Neural cell (in vitro differentiated cells): ENCODE measurements at regions not wholly inside any gene's neighbourhood (a gene's known extent, or its start where the extent isn't known, plus 50 kb on each side); places are given as distances from the start of the nearest gene placed in this dataset.

Source experiments
- H2AFZ ChIP-seq: fragments of 200-600, 300-800 bp; sonication (generic), shearing (Covaris generic); 2 replicates; pipeline ENCODE4 v1.6.0; 2014; ENCODE audit warnings: low read depth, mild to moderate bottlenecking, antibody characterized with exemption, low read length, moderate library complexity
- H3F3A ChIP-seq: fragments of 200-600 bp; shearing (Covaris generic); 2 replicates; pipeline ENCODE4 v1.6.1; 2016; ENCODE audit warnings: mild to moderate bottlenecking, moderate library complexity, mixed read lengths, antibody characterized with exemption, low read length; ENCODE audit not compliant: insufficient read depth, poor library complexity, severe bottlenecking
- H3K27ac ChIP-seq: fragments of 200-600, 300-800 bp; sonication (generic), shearing (Covaris generic); 2 replicates; pipeline ENCODE4 v1.5.1; 2014; ENCODE audit warnings: mild to moderate bottlenecking, low read length, moderate library complexity
- H3K27me3 ChIP-seq: fragments of 300-800, 200-600 bp; sonication (generic), shearing (Covaris generic); 2 replicates; pipeline ENCODE4 v1.6.0; 2014; ENCODE audit warnings: mild to moderate bottlenecking, low read depth, low read length, moderate library complexity; ENCODE audit not compliant: insufficient read depth
- H3K36me3 ChIP-seq: fragments of 300-800, 200-600 bp; sonication (generic), shearing (Covaris generic); 2 replicates; pipeline ENCODE4 v1.5.1; 2014; ENCODE audit warnings: mild to moderate bottlenecking, antibody characterized with exemption, low read length, moderate library complexity; ENCODE audit not compliant: insufficient read depth
- H3K4me2 ChIP-seq: fragments of 300-800, 200-600 bp; sonication (generic), shearing (Covaris generic); 2 replicates; pipeline ENCODE4 v1.6.0; 2014; ENCODE audit warnings: mild to moderate bottlenecking, low read length
- H3K4me3 ChIP-seq: fragments of 300-800, 200-600 bp; sonication (generic), shearing (Covaris generic); 2 replicates; pipeline ENCODE4 v1.5.1; 2014; ENCODE audit warnings: mild to moderate bottlenecking, low read length, moderate library complexity
- H3K79me2 ChIP-seq: fragments of 200-600 bp; shearing (Covaris generic); replicated peaks from 2 replicates; pipeline ENCODE4 v1.6.0; 2014; ENCODE audit warnings: mild to moderate bottlenecking, low read length, moderate library complexity; ENCODE audit not compliant: insufficient read depth
- H3K9ac ChIP-seq: fragments of 300-800, 200-600 bp; sonication (generic), shearing (Covaris generic); 2 replicates; pipeline ENCODE4 v1.6.1; 2016; ENCODE audit warnings: mild to moderate bottlenecking, low read length, mixed read lengths
- H3K9me2 ChIP-seq: fragments of 200-600 bp; shearing (Covaris generic); 2 replicates; pipeline ENCODE4 v1.6.1; 2016; ENCODE audit warnings: mild to moderate bottlenecking, low read length, mixed read lengths; ENCODE audit not compliant: insufficient read depth
- H3K9me3 ChIP-seq: fragments of 200-600, 300-800 bp; sonication (generic), shearing (Covaris generic); 2 replicates; pipeline ENCODE4 v1.6.1; 2016; ENCODE audit warnings: mild to moderate bottlenecking, mixed run types, low read length, moderate library complexity, mixed read lengths
- H4K20me1 ChIP-seq: fragments of 200-600 bp; shearing (Covaris generic); 2 replicates; pipeline ENCODE4 v1.6.1; 2016; ENCODE audit warnings: mild to moderate bottlenecking, mixed run types; ENCODE audit not compliant: insufficient read depth
- EP300 ChIP-seq: fragments of 450-650 bp; conservative IDR thresholded peaks from 2 replicates; pipeline ENCODE4 v1.6.1; 2014; ENCODE audit warnings: antibody characterized with exemption, mild to moderate bottlenecking, moderate library complexity; ENCODE audit not compliant: poor library complexity, severe bottlenecking
- EZH2 ChIP-seq: fragments of 200-600, 300-800 bp; shearing (Covaris generic), sonication (generic); IDR thresholded peaks from 2 replicates; pipeline ENCODE4 v1.6.1; 2014; ENCODE audit warnings: antibody characterized with exemption, low read length, borderline replicate concordance, mild to moderate bottlenecking; ENCODE audit not compliant: insufficient read depth, poor library complexity, severe bottlenecking
- MXI1 ChIP-seq: fragments of 450-650 bp; conservative IDR thresholded peaks from 2 replicates; pipeline ENCODE4 v1.6.1; 2014; ENCODE audit warnings: antibody characterized with exemption, mild to moderate bottlenecking; ENCODE audit not compliant: poor library complexity, severe bottlenecking
- POLR2AphosphoS5 ChIP-seq: IDR thresholded peaks from 2 replicates; pipeline ENCODE4 v1.6.1; 2012
- RAD21 ChIP-seq: fragments of 450-650 bp; conservative IDR thresholded peaks from 2 replicates; pipeline ENCODE4 v1.6.1; 2014; ENCODE audit warnings: antibody characterized with exemption, mild to moderate bottlenecking, moderate library complexity
- SMC3 ChIP-seq: fragments of 450-650 bp; conservative IDR thresholded peaks from 2 replicates; pipeline ENCODE4 v1.6.1; 2014; ENCODE audit warnings: antibody characterized with exemption, mild to moderate bottlenecking, moderate library complexity; ENCODE audit not compliant: poor library complexity
- TAF1 ChIP-seq: IDR thresholded peaks from 2 replicates; pipeline ENCODE4 v1.6.1; 2012; ENCODE audit warnings: low read depth
- TF ChIP-seq, protein P1 (sequence below): fragments of 450-650 bp; IDR thresholded peaks from 2 replicates; pipeline ENCODE4 v1.5.1; 2014; ENCODE audit warnings: antibody characterized with exemption, mild to moderate bottlenecking, moderate library complexity; ENCODE audit not compliant: poor library complexity, severe bottlenecking
- TF ChIP-seq, protein P2 (sequence below): IDR thresholded peaks from 2 replicates; pipeline ENCODE4 v1.6.1; 2012; ENCODE audit warnings: borderline replicate concordance

DNA sequence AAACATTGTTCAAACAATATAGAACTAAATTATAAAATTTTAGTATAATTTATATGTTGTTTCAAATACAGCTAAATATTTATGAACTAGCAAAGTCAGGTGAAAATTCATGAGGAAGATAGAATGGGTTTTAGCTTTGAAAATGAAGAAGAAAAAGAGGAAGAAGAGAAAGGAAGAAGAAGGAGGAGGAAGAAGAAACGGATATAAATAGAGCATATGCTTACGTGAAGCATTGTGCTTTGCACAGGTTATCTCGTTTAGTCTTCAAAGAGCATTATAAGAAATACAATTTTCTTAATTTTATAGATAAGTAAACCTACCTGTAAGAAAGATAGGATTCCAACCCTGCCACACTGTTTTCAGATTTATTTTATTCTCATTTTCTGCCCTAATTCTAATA, 620.6 kb upstream of the DAB2 start:
- Histone ChIP-seq H3K27me3 (no peaks in the 10 kb centered on the region), H3K9me3 (no peaks in the 10 kb centered on the region), H3K27ac (no peak overlapping the region), H3K36me3 (no peaks in the 10 kb centered on the region), H3F3A (no peaks in the 10 kb centered on the region), H4K20me1 (no peaks in the 10 kb centered on the region), H3K4me3 (no peak overlapping the region), H3K79me2 (no peaks in the 10 kb centered on the region), H3K9me2 (no peaks in the 10 kb centered on the region), H3K4me2 (no peak overlapping the region), H3K9ac (no peak overlapping the region), H2AFZ (no peak overlapping the region)
- TF ChIP-seq RAD21 (no peak), EP300 (no peak), MXI1 (no peak), POLR2AphosphoS5 (no peak), EZH2 (no peak), TAF1 (no peak), SMC3 (no peak)
- TF ChIP-seq, protein P1, sequence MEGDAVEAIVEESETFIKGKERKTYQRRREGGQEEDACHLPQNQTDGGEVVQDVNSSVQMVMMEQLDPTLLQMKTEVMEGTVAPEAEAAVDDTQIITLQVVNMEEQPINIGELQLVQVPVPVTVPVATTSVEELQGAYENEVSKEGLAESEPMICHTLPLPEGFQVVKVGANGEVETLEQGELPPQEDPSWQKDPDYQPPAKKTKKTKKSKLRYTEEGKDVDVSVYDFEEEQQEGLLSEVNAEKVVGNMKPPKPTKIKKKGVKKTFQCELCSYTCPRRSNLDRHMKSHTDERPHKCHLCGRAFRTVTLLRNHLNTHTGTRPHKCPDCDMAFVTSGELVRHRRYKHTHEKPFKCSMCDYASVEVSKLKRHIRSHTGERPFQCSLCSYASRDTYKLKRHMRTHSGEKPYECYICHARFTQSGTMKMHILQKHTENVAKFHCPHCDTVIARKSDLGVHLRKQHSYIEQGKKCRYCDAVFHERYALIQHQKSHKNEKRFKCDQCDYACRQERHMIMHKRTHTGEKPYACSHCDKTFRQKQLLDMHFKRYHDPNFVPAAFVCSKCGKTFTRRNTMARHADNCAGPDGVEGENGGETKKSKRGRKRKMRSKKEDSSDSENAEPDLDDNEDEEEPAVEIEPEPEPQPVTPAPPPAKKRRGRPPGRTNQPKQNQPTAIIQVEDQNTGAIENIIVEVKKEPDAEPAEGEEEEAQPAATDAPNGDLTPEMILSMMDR = no peak
- TF ChIP-seq, protein P2, sequence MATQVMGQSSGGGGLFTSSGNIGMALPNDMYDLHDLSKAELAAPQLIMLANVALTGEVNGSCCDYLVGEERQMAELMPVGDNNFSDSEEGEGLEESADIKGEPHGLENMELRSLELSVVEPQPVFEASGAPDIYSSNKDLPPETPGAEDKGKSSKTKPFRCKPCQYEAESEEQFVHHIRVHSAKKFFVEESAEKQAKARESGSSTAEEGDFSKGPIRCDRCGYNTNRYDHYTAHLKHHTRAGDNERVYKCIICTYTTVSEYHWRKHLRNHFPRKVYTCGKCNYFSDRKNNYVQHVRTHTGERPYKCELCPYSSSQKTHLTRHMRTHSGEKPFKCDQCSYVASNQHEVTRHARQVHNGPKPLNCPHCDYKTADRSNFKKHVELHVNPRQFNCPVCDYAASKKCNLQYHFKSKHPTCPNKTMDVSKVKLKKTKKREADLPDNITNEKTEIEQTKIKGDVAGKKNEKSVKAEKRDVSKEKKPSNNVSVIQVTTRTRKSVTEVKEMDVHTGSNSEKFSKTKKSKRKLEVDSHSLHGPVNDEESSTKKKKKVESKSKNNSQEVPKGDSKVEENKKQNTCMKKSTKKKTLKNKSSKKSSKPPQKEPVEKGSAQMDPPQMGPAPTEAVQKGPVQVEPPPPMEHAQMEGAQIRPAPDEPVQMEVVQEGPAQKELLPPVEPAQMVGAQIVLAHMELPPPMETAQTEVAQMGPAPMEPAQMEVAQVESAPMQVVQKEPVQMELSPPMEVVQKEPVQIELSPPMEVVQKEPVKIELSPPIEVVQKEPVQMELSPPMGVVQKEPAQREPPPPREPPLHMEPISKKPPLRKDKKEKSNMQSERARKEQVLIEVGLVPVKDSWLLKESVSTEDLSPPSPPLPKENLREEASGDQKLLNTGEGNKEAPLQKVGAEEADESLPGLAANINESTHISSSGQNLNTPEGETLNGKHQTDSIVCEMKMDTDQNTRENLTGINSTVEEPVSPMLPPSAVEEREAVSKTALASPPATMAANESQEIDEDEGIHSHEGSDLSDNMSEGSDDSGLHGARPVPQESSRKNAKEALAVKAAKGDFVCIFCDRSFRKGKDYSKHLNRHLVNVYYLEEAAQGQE = no peak

DNA sequence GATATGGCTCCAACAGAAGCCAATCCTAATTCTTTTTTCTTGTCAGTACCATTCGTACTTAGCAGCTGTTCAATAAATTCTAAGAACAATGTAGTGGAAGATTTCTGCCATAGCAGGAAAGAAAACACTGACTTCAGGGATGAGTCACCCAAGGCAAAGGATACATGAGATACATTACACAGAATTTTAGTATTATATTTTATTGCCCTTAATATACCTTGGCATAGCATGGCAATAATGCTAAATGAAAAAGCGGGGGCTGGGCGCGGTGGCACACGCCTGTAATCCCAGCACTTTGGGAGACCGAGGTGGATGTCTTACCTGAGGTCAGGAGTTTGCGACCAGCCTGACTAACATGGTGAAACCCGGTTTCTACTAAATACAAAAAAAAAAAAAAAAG, 619.1 kb upstream of the DAB2 start:
- H3K4me3 ChIP-seq = no peak overlapping the region
- H3K27me3 ChIP-seq = no peaks in the 10 kb centered on the region
- H3K9ac ChIP-seq = no peak overlapping the region
- no peaks in the 10 kb centered on the region for H3K9me2 ChIP-seq
- no peaks in the 10 kb centered on the region for H3K79me2 ChIP-seq
- H4K20me1 ChIP-seq = no peaks in the 10 kb centered on the region
- no peaks in the 10 kb centered on the region for H3F3A ChIP-seq
- H3K27ac ChIP-seq = no peak overlapping the region
- H3K4me2 ChIP-seq = no peak overlapping the region
- H3K36me3 ChIP-seq = no peaks in the 10 kb centered on the region
- no peaks in the 10 kb centered on the region for H3K9me3 ChIP-seq
- TF ChIP-seq EZH2 (no peak), TAF1 (no peak), POLR2AphosphoS5 (no peak), RAD21 (no peak), MXI1 (no peak), SMC3 (no peak), EP300 (no peak)
- TF ChIP-seq, protein P1 = no peak
- TF ChIP-seq, protein P2 = no peak
- no peak overlapping the region for H2AFZ ChIP-seq
